ENCODE measurements at regions not wholly inside any gene's neighbourhood (a gene's known extent, or its start where the extent isn't known, plus 50 kb on each side); places are given as distances from the start of the nearest gene placed in this dataset.
A peak's percentile ranks its signal among the peaks of the same experiment; 100 is the strongest.
"Not testable (repeated sequence)": the region's sequence is repeated elsewhere in the genome, so short reads cannot be mapped to it uniquely, and the experiment has no call there.

- ChIA-PET CTCF (no interaction called here), POLR2A (no interaction called here)
- no peaks in the 10 kb centered on the region for H3K4me1 Mint-ChIP-seq (ENCODE audit: low read depth, unreplicated experiment)
- no peaks in the 10 kb centered on the region for H3K9me3 Mint-ChIP-seq (ENCODE audit: unreplicated experiment)
- BruUV-seq (replicated peaks), result no TSS peak
- no peaks in the 10 kb centered on the region for H3K27me3 Mint-ChIP-seq (ENCODE audit: insufficient read depth, unreplicated experiment)
- Histone ChIP-seq H3K9me3 (no peaks in the 10 kb centered on the region), H3K4me1 (peaks cover 6% of the 10 kb centered on the region; the same call in 1 of the 2 replicates), H3K4me3 (ENCODE audit: low read depth, low read length) (no peak overlapping the region), H3K27me3 (replicated peaks; ENCODE audit: control insufficient read depth, insufficient read depth, low read length) (no peaks in the 10 kb centered on the region), H3K36me3 (ENCODE audit: control insufficient read depth, insufficient read depth, low read length) (no peaks in the 10 kb centered on the region)
- no peak overlapping the region for H3K27ac Mint-ChIP-seq (ENCODE audit: unreplicated experiment)
- DNase-seq, result no peak
- no peaks in the 10 kb centered on the region for H3K36me3 Mint-ChIP-seq (ENCODE audit: insufficient read depth, unreplicated experiment)
- TF ChIP-seq CTCF (IDR thresholded peaks at IDR 0.05; ENCODE audit: insufficient read depth in 1 of 2, low read depth in 1 of 2, low read length in 1 of 2, severe bottlenecking in 1 of 2, unreplicated experiment in 1 of 2), result no peak
- intact Hi-C loops (cut with micrococcal nuclease; ENCODE audit: unreplicated experiment), result no loop called here
- H3K4me3 Mint-ChIP-seq (ENCODE audit: unreplicated experiment), result no peak overlapping the region
Measured at GRCh38 chr3:63727233-63727632, 74.8 kb downstream of the SNTN start.

GRCh38 chr3:63731866-63732265, 79.4 kb downstream of the SNTN start:
- Mint-ChIP-seq H3K36me3 (ENCODE audit: insufficient read depth, unreplicated experiment) (peaks cover 5% of the 10 kb centered on the region), H3K4me1 (ENCODE audit: low read depth, unreplicated experiment) (peaks cover 7% of the 10 kb centered on the region), H3K27me3 (ENCODE audit: insufficient read depth, unreplicated experiment) (peaks cover 2% of the 10 kb centered on the region), H3K27ac (ENCODE audit: unreplicated experiment) (no peak overlapping the region), H3K9me3 (ENCODE audit: unreplicated experiment) (no peaks in the 10 kb centered on the region), H3K4me3 (ENCODE audit: unreplicated experiment) (no peak overlapping the region)
- intact Hi-C loops (cut with micrococcal nuclease; ENCODE audit: unreplicated experiment), result no loop called here
- TF ChIP-seq CTCF (IDR thresholded peaks at IDR 0.05; ENCODE audit: insufficient read depth in 1 of 2, low read depth in 1 of 2, low read length in 1 of 2, severe bottlenecking in 1 of 2, unreplicated experiment in 1 of 2), result no peak
- no peaks in the 10 kb centered on the region for H3K27me3 ChIP-seq (replicated peaks; ENCODE audit: control insufficient read depth, insufficient read depth, low read length)
- no peak for DNase-seq
- ChIA-PET POLR2A (no interaction called here), CTCF (no interaction called here)
- no TSS peak for BruUV-seq (replicated peaks)
- H3K4me3 ChIP-seq (ENCODE audit: low read depth, low read length), result no peak overlapping the region
- no peaks in the 10 kb centered on the region for H3K36me3 ChIP-seq (ENCODE audit: control insufficient read depth, insufficient read depth, low read length)
- H3K4me1 ChIP-seq, result no peaks in the 10 kb centered on the region
- H3K9me3 ChIP-seq, result no peaks in the 10 kb centered on the region; the same call in 1 of the 2 replicates

- H3K4me3 Mint-ChIP-seq (ENCODE audit: unreplicated experiment), result peak overlapping the region; percentile 86
- H3K4me3 ChIP-seq (ENCODE audit: low read depth, low read length), result peak overlapping the region; percentile 31
- POLR2A ChIA-PET, result not testable (repeated sequence)
Measured at GRCh38 chr3:63733278-63733677, 80.8 kb downstream of the SNTN start.

GRCh38 chr3:63734632-63735031, 82.2 kb downstream of the SNTN start:
- H3K9me3 Mint-ChIP-seq (ENCODE audit: unreplicated experiment); POLR2A ChIA-PET; H3K27me3 Mint-ChIP-seq (ENCODE audit: insufficient read depth, unreplicated experiment); BruUV-seq (replicated peaks); CTCF ChIA-PET; H3K4me3 Mint-ChIP-seq (ENCODE audit: unreplicated experiment); H3K4me1 Mint-ChIP-seq (ENCODE audit: low read depth, unreplicated experiment); DNase-seq; intact Hi-C loops (cut with micrococcal nuclease; ENCODE audit: unreplicated experiment); H3K27me3 ChIP-seq (replicated peaks; ENCODE audit: control insufficient read depth, insufficient read depth, low read length); H3K4me3 ChIP-seq (ENCODE audit: low read depth, low read length); H3K4me1 ChIP-seq; H3K36me3 ChIP-seq (ENCODE audit: control insufficient read depth, insufficient read depth, low read length); H3K9me3 ChIP-seq; H3K27ac Mint-ChIP-seq (ENCODE audit: unreplicated experiment); H3K36me3 Mint-ChIP-seq (ENCODE audit: insufficient read depth, unreplicated experiment): not testable (repeated sequence)

More at GRCh38 chr3:63733278-63733677, 80.8 kb downstream of the SNTN start:
- H3K9me3 ChIP-seq; H3K36me3 ChIP-seq (ENCODE audit: control insufficient read depth, insufficient read depth, low read length); CTCF ChIA-PET; H3K4me1 Mint-ChIP-seq (ENCODE audit: low read depth, unreplicated experiment); H3K27me3 Mint-ChIP-seq (ENCODE audit: insufficient read depth, unreplicated experiment); H3K4me1 ChIP-seq; H3K36me3 Mint-ChIP-seq (ENCODE audit: insufficient read depth, unreplicated experiment); BruUV-seq (replicated peaks); H3K27me3 ChIP-seq (replicated peaks; ENCODE audit: control insufficient read depth, insufficient read depth, low read length); intact Hi-C loops (cut with micrococcal nuclease; ENCODE audit: unreplicated experiment); H3K9me3 Mint-ChIP-seq (ENCODE audit: unreplicated experiment): not testable (repeated sequence)
- H3K27ac Mint-ChIP-seq (ENCODE audit: unreplicated experiment), result peak overlapping the region; percentile 26
- DNase-seq, result peak; percentile 5 to 39

GRCh38 chr3:63736757-63737156, 82.3 kb upstream of the C3orf49 start:
- H3K27me3 ChIP-seq (replicated peaks; ENCODE audit: control insufficient read depth, insufficient read depth, low read length); H3K9me3 Mint-ChIP-seq (ENCODE audit: unreplicated experiment); H3K4me1 ChIP-seq; H3K4me3 Mint-ChIP-seq (ENCODE audit: unreplicated experiment); CTCF ChIA-PET; intact Hi-C loops (cut with micrococcal nuclease; ENCODE audit: unreplicated experiment); H3K9me3 ChIP-seq; H3K4me3 ChIP-seq (ENCODE audit: low read depth, low read length); H3K4me1 Mint-ChIP-seq (ENCODE audit: low read depth, unreplicated experiment); H3K27me3 Mint-ChIP-seq (ENCODE audit: insufficient read depth, unreplicated experiment); BruUV-seq (replicated peaks); H3K27ac Mint-ChIP-seq (ENCODE audit: unreplicated experiment); DNase-seq; POLR2A ChIA-PET; H3K36me3 ChIP-seq (ENCODE audit: control insufficient read depth, insufficient read depth, low read length); H3K36me3 Mint-ChIP-seq (ENCODE audit: insufficient read depth, unreplicated experiment): not testable (repeated sequence)

GRCh38 chr3:63738577-63738976, 80.5 kb upstream of the C3orf49 start:
- H3K9me3 ChIP-seq; H3K4me3 ChIP-seq (ENCODE audit: low read depth, low read length); H3K4me1 ChIP-seq; H3K36me3 Mint-ChIP-seq (ENCODE audit: insufficient read depth, unreplicated experiment); H3K4me3 Mint-ChIP-seq (ENCODE audit: unreplicated experiment); H3K27ac Mint-ChIP-seq (ENCODE audit: unreplicated experiment); H3K36me3 ChIP-seq (ENCODE audit: control insufficient read depth, insufficient read depth, low read length); DNase-seq; H3K27me3 ChIP-seq (replicated peaks; ENCODE audit: control insufficient read depth, insufficient read depth, low read length); POLR2A ChIA-PET; CTCF ChIA-PET; intact Hi-C loops (cut with micrococcal nuclease; ENCODE audit: unreplicated experiment); H3K27me3 Mint-ChIP-seq (ENCODE audit: insufficient read depth, unreplicated experiment); BruUV-seq (replicated peaks); H3K9me3 Mint-ChIP-seq (ENCODE audit: unreplicated experiment); H3K4me1 Mint-ChIP-seq (ENCODE audit: low read depth, unreplicated experiment): not testable (repeated sequence)
